ENCODE measurements at regions not wholly inside any gene's neighbourhood (a gene's known extent, or its start where the extent isn't known, plus 50 kb on each side); places are given as distances from the start of the nearest gene placed in this dataset.
"Not testable (repeated sequence)": the region's sequence is repeated elsewhere in the genome, so short reads cannot be mapped to it uniquely, and the experiment has no call there.

DNA sequence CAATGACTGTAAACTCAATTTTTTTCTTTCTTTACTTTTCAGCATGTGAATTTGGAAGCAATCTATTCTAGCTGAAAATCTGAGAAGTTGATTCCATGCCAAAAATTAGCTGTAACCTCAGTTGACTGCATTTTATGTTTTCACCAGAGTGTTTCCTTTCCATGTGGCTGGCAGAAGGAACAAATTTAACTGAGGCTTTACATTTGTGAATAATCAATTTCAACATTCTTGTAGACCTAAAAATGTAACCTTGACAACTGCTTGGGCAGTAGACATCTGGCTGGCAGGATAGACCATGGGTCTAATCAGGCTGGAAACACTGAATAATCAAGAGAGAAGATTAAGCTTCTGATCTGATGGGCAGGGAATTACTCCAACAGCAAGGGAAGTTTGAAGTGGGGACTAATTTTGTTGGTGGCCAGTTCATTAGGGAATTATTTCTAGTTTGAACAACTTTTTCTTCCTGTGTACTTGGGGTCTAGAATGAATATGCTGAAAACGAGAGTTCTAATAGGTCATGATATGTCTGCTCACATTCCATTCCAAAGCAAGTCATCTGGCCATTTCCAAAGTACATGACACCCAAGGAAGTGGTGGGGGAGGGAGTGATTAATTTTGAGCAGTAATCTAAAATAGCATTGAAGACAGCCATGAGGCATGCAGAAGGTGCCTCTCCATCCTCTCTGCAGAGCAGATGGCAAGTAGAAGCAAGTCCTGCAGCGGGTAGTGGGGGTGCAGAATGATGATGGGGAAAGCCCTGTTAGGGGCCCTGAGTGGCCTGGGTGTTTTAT is 68.2 kb downstream of the ATP23 start:
- DNase-seq (ENCODE audit: low spot score) = no peak

DNA sequence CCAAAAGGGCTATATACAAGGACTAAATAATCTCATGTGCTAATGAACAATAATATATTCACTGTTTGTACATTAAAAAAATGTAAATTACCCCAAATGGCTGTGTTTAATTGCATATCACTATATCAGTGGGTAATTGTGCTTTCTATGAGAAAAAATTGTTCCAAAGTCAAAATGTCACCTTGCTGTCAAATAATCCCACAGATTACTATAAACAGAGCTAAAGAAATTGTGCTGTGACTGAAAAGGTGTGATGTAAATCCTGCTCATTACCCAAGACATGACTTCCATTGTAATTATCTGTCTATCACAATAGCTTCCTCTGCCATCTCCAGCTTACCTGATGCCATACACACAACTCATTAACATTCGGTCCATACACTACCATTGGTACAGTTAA is 70.3 kb downstream of the ATP23 start:
- no peak for DNase-seq (ENCODE audit: low spot score)

DNA sequence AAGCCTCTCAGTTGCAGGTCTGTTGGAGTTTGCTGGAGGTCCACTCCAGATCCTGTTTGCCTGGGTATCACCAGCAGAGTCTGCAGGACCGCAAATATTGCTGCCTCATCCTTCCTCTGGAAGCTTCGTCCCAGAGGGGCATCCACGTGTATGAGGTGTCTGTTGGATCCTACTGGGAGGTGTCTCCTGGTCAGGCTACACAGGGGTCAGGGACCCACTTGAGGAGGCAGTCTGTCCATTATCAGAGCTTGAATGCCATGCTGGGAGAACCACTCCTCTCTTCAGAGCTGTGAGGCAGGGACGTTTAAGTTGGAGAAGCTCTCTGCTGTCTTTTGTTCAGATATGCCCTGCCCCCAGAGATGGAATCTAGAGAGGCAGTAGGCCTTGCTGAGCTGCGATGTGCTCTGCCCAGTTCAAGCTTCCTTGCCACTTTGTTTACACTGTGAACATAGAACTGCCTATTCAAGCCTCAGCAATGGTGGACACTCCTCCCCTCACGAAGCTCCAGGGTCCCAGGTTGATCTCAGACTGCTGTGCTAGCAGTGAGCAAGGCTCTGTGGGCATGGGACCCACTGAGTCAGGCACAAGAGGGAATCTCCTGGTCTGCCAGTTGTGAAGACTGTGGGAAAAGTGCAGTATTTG is 81.1 kb downstream of the ATP23 start:
- not testable (repeated sequence) for DNase-seq (ENCODE audit: low spot score)

GRCh38 chr12:58025431-58025830 is 84.1 kb downstream of the ATP23 start:
- no peak for DNase-seq (ENCODE audit: low spot score)

DNA sequence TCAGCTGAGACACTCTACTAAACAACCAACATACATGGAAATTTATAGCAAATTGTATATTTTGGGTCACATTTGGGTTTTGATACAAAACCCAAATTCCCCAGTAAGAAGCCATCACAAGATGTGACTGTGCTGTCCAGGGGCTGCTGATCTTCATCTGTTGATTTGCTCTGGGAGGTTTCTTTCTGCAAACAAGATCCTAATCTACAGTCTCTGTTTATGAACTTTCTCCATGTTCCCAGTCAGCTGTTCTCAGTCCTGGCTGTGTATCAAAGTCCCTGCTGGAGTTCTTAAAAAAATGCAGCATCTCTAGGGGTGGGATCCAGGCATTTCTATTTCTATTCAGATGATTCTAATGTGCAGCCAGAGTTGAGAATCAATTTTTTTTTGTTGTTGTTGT is 85.1 kb downstream of the ATP23 start:
- no peak for DNase-seq (ENCODE audit: low spot score)

DNA sequence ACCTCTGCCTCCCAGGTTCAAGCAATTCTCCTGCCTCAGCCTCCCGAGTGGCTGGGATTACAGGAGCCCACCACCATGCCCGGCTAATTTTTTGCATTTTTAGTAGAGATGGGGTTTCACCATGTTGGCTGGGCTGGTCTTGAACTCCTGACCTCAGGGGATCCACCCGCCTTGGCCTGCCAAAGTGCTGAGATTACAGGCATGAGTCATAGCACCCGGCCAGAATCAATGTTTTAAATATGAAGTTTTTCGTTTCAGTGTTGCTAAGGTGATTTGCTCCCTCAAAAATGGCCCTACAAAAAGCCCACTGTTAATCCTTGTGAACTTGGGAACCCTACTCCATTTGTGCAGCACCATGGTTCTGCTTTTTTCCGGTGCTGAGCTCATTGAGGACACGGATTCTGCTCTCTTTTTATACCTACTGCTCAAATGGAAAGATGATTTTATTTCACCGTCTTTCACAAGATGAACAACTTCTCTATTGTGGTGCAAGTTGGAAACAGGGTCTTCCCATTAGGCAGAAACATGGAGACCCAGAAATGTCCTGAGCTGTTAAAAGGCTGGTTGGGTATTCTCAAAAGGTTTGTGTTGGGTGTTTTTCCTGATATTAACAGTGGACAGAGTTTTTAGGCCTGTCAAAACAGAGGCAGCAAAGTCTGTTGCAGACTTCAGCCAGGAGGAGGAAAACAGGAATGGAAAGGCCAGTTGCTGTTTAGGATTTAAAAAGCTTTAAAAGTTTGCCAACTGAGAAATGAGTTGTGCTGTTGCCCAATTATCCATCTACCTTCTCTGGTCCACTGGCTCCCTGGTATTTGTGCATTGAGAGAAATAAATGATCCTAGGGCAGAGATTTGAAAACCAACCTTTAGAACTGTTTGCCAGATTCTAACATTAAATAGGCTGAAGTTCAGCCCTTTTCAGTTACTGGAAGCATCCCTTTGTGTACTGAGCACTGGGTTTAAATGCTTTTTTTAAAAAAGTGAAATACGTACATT is 85.8 kb downstream of the ATP23 start:
- no peak for DNase-seq (ENCODE audit: low spot score)

GRCh38 chr12:58028294-58028693 is 86.9 kb downstream of the ATP23 start:
- no peak for DNase-seq (ENCODE audit: low spot score)

DNA sequence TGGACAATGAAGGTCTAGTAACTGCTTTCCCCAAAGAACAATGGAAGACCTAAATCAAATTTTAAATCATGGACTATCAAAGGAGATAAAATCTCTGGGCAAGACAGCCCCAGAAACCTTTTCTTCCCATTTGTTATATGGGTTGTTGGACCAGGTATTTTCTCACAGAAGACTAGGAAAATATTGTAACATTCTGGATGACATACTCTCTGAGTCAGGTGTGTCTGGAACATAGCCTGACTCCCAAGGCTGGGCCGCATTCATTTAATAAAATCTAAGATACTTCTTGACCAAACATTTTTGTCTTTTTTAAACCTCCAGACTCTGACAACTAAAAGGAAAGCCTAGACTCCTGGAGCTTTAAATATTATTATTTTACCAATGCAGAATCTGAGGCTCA is 87.9 kb downstream of the ATP23 start:
- no peak for DNase-seq (ENCODE audit: low spot score)

DNA sequence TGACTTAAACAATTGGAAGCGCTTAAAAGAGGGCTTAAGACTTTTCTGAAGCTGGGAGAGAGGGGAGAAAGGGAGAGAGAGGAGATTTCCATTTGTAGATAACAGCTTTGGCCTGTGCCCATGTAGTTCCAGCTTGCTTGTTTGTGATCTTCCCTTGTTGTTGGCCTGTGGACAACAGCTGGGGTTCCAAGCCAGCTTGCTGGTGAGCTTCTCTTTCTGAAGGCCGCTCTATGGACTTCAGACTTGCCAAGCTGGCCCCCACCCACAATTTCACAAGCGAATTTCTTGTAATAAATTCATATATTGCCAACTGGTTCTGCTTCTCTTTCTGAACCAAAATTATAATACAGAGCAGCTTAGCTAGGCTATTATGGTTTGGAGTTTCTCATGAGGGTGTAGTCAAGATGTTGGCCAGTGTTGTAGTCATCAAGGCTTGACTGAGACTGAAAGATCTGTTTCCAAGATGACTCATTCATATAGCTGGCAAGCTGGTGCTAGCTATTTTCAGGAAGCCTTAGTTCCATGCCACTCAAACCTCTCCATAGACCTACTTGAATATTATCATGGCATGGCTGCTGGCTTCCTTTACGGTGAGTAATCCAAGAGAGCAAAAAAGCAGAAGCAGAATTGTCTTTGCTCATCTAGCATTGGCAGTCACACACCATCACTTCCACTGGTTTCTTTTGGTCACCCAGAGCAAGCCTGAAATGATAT is 89.4 kb downstream of the ATP23 start:
- no peak for DNase-seq (ENCODE audit: low spot score)

DNA sequence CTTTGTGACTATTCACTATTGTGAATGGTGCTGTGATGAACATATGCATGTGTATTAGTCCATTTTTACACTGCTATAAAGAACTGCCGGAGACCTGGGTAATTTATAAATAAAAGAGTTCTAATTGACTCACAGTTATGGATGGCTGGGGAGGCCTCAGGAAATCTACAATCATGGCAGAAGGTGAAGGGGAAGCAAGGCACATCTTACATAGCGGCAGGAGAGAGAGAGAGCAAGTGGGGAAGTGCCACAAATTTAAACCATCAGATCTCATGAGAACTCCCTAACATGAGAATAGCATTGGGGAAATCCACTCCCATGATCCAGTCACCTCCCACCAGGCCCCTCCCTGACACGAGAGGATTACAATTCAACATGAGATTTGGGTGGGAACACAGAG is 90.8 kb downstream of the ATP23 start:
- DNase-seq (ENCODE audit: low spot score) = no peak

DNA sequence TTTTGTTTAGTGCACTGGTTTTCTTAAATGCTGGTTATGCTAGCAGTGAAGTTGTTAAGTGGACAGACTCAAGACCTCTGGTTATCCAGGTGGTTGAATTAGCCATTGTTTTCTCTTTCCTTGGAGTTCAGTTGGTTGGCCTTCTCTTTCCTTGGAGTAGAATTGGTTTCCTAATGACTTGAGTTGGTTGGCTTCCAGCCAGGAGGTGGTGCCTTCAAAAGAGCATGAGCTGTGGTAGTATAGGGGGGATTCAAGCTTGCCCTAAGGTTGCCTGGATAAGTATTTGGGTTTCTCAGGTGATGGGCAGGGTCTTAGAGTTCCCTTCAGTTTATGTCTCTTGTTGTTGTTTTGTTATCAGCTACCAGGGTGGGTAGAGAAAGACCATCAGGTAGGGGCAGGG is 92.5 kb downstream of the ATP23 start:
- no peak for DNase-seq (ENCODE audit: low spot score)

DNA sequence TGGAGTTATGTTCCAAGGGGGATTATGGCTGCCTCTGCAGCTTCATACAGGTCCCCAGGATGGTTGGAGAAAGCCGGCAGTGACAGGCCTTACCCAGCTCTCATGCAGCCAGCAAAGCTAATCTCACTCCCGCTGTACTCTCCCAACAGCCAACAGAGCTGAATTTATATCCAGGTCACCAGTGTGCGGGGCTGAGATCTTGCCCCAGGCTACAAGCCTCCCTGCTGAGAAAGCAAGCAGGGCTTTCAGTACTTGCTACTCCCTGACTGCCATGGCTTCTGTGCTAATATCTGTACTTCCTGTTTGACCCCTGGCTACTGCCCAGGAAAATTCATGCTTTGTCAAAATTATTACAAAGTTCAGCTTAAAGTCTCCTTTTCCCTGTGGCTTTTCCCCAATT is 92.9 kb downstream of the ATP23 start:
- no peak for DNase-seq (ENCODE audit: low spot score)

- no peak for DNase-seq (ENCODE audit: low spot score)
These were observed 93.3 kb downstream of the ATP23 start for GRCh38 chr12:58034712-58035111.

DNA sequence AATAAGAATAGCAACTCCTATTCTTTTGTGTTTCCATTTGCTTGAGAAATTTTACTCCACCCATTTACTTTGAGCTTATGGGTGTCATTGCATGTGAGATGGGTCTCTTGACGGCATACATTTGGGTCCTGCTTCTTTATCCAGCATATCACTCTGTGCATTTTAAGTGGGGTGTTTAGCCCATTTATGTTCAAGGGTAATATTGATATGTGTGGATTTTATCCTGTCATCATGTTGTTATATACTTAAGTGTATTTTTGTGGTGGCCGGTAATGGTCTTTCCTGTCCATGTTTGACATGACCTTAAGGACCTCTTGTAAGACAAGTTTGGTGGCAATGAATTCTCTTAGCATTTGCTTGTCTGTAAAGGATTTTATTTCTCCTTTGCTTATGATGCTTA is 100.1 kb downstream of the ATP23 start:
- DNase-seq (ENCODE audit: low spot score) = no peak

GRCh38 chr12:58044966-58045365 is 103.6 kb downstream of the ATP23 start:
- no peak for DNase-seq (ENCODE audit: low spot score)

DNA sequence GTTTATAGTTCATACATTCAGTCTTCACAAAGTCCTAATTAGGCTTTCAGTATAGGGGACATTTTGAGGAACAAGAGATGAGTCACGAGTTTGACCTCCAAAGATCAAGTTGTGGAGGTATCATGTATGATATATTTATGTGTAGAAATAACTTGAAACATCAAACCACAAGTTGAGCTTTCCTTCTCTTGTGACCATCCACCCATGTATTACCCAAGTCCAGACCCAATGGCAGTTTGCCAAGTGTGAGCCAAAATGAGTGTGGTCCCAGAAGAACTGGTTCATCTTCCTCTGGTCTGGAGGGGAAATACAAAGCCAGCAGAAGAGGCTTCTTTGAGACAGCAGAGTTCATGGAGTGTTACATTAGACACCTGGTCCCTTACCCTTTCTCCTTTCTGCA is 104.9 kb downstream of the ATP23 start:
- DNase-seq (ENCODE audit: low spot score) = no peak

GRCh38 chr12:58051378-58051777 is 110.0 kb downstream of the ATP23 start:
- DNase-seq (ENCODE audit: low spot score) = no peak

GRCh38 chr12:58064666-58065065 is 123.3 kb downstream of the ATP23 start:
- no peak for DNase-seq (ENCODE audit: low spot score)

DNA sequence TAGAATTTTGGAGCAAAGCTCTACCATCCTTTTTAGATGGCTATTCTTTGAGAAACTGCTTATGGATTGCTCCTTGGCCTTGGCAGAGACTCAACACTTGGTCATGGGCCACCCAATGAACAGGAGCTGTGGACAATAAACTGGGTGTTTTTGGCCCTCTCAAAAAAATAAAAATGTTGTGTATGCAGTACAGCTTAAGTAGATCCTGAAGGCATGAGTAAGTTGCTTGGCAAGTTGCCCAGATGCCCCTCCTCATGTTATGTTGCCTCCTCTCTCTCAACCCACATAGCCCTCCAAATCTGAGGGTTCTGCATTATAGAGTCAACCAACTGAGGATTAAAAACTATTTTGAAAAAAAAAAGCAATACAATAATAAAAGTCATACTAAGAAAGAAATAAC is 124.9 kb downstream of the ATP23 start:
- DNase-seq (ENCODE audit: low spot score) = no peak

GRCh38 chr12:58067610-58068387 is 126.4 kb downstream of the ATP23 start:
- no peak for DNase-seq (ENCODE audit: low spot score)

DNA sequence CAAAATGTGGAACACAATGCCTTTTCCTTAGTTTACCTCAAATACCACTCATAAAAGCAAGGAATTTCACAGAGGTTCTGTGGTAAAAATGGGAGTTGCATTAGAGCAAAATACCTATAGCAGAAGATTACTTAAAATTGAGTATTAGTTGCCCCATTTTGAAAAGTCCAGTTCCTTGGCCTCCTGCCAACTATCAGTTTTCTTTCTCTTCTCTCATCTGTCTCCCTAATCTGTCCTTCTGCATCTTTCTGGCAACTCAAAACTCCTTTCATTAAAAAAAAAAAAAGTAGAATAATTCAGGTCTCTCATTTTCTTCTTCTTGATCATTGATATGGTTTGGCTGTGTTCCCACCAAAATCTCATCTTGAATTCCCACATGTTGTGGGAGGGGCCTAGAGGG is 127.3 kb downstream of the ATP23 start:
- no peak for DNase-seq (ENCODE audit: low spot score)
